Loucy (cell line): ENCODE measurements at regions not wholly inside any gene's neighbourhood (a gene's known extent, or its start where the extent isn't known, plus 50 kb on each side); places are given as distances from the start of the nearest gene placed in this dataset.

Experiments used
- H2AFZ ChIP-seq: fragments of 200-600 bp; sonication (generic); 2 replicates; pipeline ENCODE4 v1.6.0; 2016; ENCODE audit warnings: antibody characterized with exemption, mild to moderate bottlenecking, low read length, moderate library complexity
- H3F3A ChIP-seq: fragments of 200-600 bp; 2 replicates; pipeline ENCODE4 v1.6.0; 2016; ENCODE audit warnings: antibody characterized with exemption, low read depth, mild to moderate bottlenecking
- H3K27me3 ChIP-seq: fragments of 200-600 bp; sonication (generic); 2 replicates; pipeline ENCODE4 v1.6.1; 2014; ENCODE audit warnings: low read length, mild to moderate bottlenecking; ENCODE audit not compliant: insufficient read depth, poor library complexity, severe bottlenecking
- H3K36me3 ChIP-seq: fragments of 200-600 bp; sonication (generic); 2 replicates; pipeline ENCODE4 v1.6.1; 2016; ENCODE audit warnings: low read length; ENCODE audit not compliant: insufficient read depth
- H3K4me1 ChIP-seq: fragments of 200-600 bp; sonication (generic); 2 replicates; pipeline ENCODE4 v1.5.1; 2014; ENCODE audit warnings: low read length, mild to moderate bottlenecking; ENCODE audit not compliant: insufficient read depth, poor library complexity, severe bottlenecking
- H3K4me2 ChIP-seq: fragments of 200-600 bp; sonication (generic); 2 replicates; pipeline ENCODE4 v1.6.0; 2014; ENCODE audit warnings: antibody characterized with exemption, low read length, low read depth, mild to moderate bottlenecking; ENCODE audit not compliant: poor library complexity, severe bottlenecking
- H3K4me3 ChIP-seq: fragments of 200-600 bp; sonication (generic); 2 replicates; pipeline ENCODE4 v1.5.1; 2014; ENCODE audit warnings: low read length, mild to moderate bottlenecking, mixed read lengths; ENCODE audit not compliant: poor library complexity, severe bottlenecking
- H3K79me2 ChIP-seq: fragments of 200-600 bp; sonication (generic); 2 replicates; pipeline ENCODE4 v1.6.1; 2014; ENCODE audit warnings: low read length; ENCODE audit not compliant: insufficient read depth
- H3K9ac ChIP-seq: fragments of 200-600 bp; sonication (generic); 2 replicates; pipeline ENCODE4 v1.6.0; 2014; ENCODE audit warnings: mild to moderate bottlenecking, low read depth, low read length, moderate library complexity; ENCODE audit not compliant: poor library complexity, severe bottlenecking
- H3K9me2 ChIP-seq: fragments of 200-600 bp; sonication (generic); replicated peaks from 2 replicates; pipeline ENCODE4 v1.6.1; 2016; ENCODE audit warnings: low read depth, low read length, mixed read lengths
- H3K9me3 ChIP-seq: fragments of 200-600 bp; sonication (generic); 2 replicates; pipeline ENCODE4 v1.6.1; 2014; ENCODE audit warnings: mild to moderate bottlenecking, antibody characterized with exemption, low read length, low read depth; ENCODE audit not compliant: insufficient read depth
- H4K20me1 ChIP-seq: fragments of 200-600 bp; sonication (generic); 2 replicates; pipeline ENCODE4 v1.6.0; 2014; ENCODE audit warnings: antibody characterized with exemption, low read length, mild to moderate bottlenecking; ENCODE audit not compliant: insufficient read depth, poor library complexity, severe bottlenecking
- EZH2phosphoT487 ChIP-seq: fragments of 200-600 bp; IDR thresholded peaks from 2 replicates; pipeline ENCODE4 v1.6.1; 2018; ENCODE audit warnings: antibody characterized with exemption, mild to moderate bottlenecking, moderate library complexity, borderline replicate concordance
- TF ChIP-seq, protein P1 (sequence below): fragments of 200-600 bp; sonication (generic); conservative IDR thresholded peaks from 2 replicates; pipeline ENCODE4 v1.5.1; 2014; ENCODE audit warnings: mild to moderate bottlenecking, antibody characterized with exemption, low read length

DNA sequence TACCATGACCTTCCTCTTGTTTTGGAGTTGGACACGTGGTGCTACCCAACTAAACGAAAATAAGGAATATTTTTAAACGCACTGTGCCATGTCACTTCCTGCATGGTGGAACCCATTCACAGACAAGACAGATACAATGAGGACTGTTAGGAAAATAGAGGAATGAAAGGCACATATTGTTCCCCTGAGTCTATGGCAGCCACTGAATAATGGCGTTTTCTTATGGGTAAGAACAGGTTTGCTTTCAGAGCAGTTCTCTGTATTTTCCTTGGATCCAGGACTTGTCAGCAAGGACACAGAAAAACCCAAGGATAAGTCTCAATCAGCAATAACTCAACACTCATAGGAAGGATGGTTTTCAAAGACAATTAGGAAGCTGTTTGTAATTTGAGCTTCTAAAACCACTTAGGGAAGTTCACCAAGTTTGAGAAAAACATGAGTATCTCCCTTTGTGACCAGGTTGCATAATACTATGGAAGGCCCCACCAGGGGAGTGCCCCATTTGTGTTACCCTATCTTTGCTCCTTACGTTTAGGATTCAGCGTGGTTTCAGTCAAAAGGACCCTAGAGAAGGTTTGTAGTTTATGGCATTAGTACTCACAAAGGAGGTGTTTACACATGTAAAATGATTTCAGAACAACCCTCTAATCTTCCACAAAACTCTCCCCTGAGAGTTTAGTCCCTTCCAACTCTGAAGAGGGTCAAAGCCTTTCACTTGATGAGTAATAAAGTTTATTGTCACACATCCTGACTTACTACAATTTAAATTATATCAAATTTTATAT, 487.2 kb upstream of the ATP11B start:
- Histone ChIP-seq H4K20me1 (no peaks in the 10 kb centered on the region), H3K4me2 (no peak overlapping the region), H3K4me3 (no peak overlapping the region), H3F3A (no peaks in the 10 kb centered on the region), H3K4me1 (no peaks in the 10 kb centered on the region), H2AFZ (no peak overlapping the region), H3K36me3 (no peaks in the 10 kb centered on the region), H3K27me3 (no peaks in the 10 kb centered on the region), H3K9me3 (no peaks in the 10 kb centered on the region), H3K79me2 (no peaks in the 10 kb centered on the region), H3K9ac (no peak overlapping the region), H3K9me2 (no peaks in the 10 kb centered on the region)
- TF ChIP-seq, protein P1, sequence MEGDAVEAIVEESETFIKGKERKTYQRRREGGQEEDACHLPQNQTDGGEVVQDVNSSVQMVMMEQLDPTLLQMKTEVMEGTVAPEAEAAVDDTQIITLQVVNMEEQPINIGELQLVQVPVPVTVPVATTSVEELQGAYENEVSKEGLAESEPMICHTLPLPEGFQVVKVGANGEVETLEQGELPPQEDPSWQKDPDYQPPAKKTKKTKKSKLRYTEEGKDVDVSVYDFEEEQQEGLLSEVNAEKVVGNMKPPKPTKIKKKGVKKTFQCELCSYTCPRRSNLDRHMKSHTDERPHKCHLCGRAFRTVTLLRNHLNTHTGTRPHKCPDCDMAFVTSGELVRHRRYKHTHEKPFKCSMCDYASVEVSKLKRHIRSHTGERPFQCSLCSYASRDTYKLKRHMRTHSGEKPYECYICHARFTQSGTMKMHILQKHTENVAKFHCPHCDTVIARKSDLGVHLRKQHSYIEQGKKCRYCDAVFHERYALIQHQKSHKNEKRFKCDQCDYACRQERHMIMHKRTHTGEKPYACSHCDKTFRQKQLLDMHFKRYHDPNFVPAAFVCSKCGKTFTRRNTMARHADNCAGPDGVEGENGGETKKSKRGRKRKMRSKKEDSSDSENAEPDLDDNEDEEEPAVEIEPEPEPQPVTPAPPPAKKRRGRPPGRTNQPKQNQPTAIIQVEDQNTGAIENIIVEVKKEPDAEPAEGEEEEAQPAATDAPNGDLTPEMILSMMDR = no peak
- no peak for TF ChIP-seq EZH2phosphoT487

DNA sequence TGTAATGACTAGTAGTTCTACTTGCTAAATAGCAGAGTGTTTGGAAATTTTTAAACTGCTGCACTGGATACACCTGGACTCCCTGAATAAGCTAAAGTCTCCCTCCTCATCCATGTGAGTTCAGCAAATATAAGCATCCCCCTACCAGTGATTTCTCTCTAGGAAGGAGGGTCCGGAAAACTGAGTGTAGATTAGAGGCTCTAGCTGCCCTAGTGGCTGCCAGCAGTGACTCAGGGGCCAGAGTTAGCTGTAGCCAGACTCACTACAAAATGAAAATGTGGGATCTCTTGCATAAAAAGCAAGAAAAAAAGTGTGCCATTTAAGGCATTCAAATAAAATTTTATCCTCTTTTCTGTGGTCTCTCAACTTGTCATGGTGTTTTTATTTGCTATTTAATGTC, 485.0 kb upstream of the ATP11B start:
- Histone ChIP-seq H3K4me1 (no peaks in the 10 kb centered on the region), H3K9me2 (no peaks in the 10 kb centered on the region), H2AFZ (no peak overlapping the region), H3K36me3 (no peaks in the 10 kb centered on the region), H3K4me3 (no peak overlapping the region), H3K9ac (no peak overlapping the region), H3K9me3 (no peaks in the 10 kb centered on the region), H4K20me1 (no peaks in the 10 kb centered on the region), H3K27me3 (no peaks in the 10 kb centered on the region), H3K4me2 (no peak overlapping the region), H3K79me2 (no peaks in the 10 kb centered on the region), H3F3A (no peaks in the 10 kb centered on the region)
- TF ChIP-seq, protein P1 = no peak
- no peak for TF ChIP-seq EZH2phosphoT487

DNA sequence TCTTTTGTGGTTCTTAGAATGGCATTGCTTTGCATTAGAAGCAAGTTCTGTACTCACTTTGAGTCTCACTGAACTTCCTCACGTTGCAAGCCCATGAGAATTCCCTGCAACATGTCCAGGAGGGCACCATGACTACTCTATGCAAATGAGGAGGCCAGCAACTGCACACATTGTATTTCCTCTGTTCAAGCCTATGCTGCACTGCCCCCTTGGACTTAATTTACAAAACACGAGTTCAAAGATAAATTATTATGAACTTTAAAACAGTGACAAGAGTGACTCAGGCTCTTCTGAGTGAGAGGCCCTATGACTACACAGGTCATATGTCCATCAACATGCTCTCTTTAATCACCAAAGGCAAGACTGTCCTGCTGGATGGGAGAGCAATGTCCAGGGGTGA, 484.2 kb upstream of the ATP11B start:
- TF ChIP-seq, protein P1 = no peak
- TF ChIP-seq EZH2phosphoT487 = no peak
- no peaks in the 10 kb centered on the region for H4K20me1 ChIP-seq
- H3K79me2 ChIP-seq = no peaks in the 10 kb centered on the region
- no peak overlapping the region for H3K9ac ChIP-seq
- no peak overlapping the region for H3K4me2 ChIP-seq
- H3K4me1 ChIP-seq = no peaks in the 10 kb centered on the region
- H3K4me3 ChIP-seq = no peak overlapping the region
- no peak overlapping the region for H2AFZ ChIP-seq
- no peaks in the 10 kb centered on the region for H3K36me3 ChIP-seq
- no peaks in the 10 kb centered on the region for H3K27me3 ChIP-seq
- no peaks in the 10 kb centered on the region for H3K9me2 ChIP-seq
- H3K9me3 ChIP-seq = no peaks in the 10 kb centered on the region
- H3F3A ChIP-seq = no peaks in the 10 kb centered on the region
